Heart right ventricle (tissue), 16 donors: ENCODE measurements at regions not wholly inside any gene's neighbourhood (a gene's known extent, or its start where the extent isn't known, plus 50 kb on each side); places are given as distances from the start of the nearest gene placed in this dataset.

Experiments used
- ATAC-seq, 8 donors: fragments of 200-7000 bp; cut with Tn5 transposase; one replicate each; pipeline ENCODE4 v1.9.1; 2020; ENCODE audit warnings: mild to moderate bottlenecking in 8 of 8, moderate library complexity in 8 of 8, moderate number of reproducible peaks in 1 of 8
- DNase-seq, 2 donors: peaks; one replicate each; pipeline ENCODE4 v3.0.0-alpha.2; 2020
- H3K27ac ChIP-seq, 10 donors: fragments of 200-600 bp; sonication (generic) in 2 of 10; one replicate each; pipeline versions ENCODE4 v1.5.0 to v1.8.0; 2020 to 2022; ENCODE audit warnings: mild to moderate bottlenecking in 3 of 10
- H3K27me3 ChIP-seq, 7 donors: fragments of 200-600 bp; one replicate each; pipeline ENCODE4 v1.8.0; 2021 to 2022; ENCODE audit warnings: mild to moderate bottlenecking in 2 of 7
- H3K36me3 ChIP-seq, 9 donors: fragments of 200-600 bp; sonication (generic) in 1 of 9; one replicate each; pipeline versions ENCODE4 v1.5.0 to v1.8.0; 2020 to 2022; ENCODE audit warnings: mild to moderate bottlenecking in 2 of 9
- H3K4me1 ChIP-seq, 9 donors: fragments of 200-600 bp; sonication (generic) in 1 of 9; one replicate each; pipeline versions ENCODE4 v1.5.0 to v1.8.0; 2020 to 2022; ENCODE audit warnings: mild to moderate bottlenecking in 4 of 9
- H3K4me3 ChIP-seq, 10 donors: fragments of 200-600 bp; sonication (generic) in 2 of 10; one replicate each; pipeline versions ENCODE4 v1.5.0 to v1.8.0; 2020 to 2022; ENCODE audit warnings: mild to moderate bottlenecking in 7 of 10, moderate library complexity in 2 of 10
- H3K9me3 ChIP-seq, 11 donors: fragments of 200-600 bp in 10 of 11; sonication (generic) in 2 of 11; one replicate each; pipeline versions ENCODE4 v1.5.0 to v1.8.0; 2013 to 2022; ENCODE audit warnings: mild to moderate bottlenecking in 2 of 11, control low read depth in 1 of 11, moderate library complexity in 1 of 11
- WGBS, 2 donors: extraction: QIAGEN DNeasy Blood & Tissue Kit; methylation state at CpG; one replicate each; pipeline ENCODE4 v1.1.7; 2013; ENCODE audit warnings: inconsistent platforms in 1 of 2; 5-methylcytosine and 5-hydroxymethylcytosine counted together
- intact Hi-C, 10 donors: fragments of 100-400 bp; cut with DNase I; formaldehyde crosslinking; loops; one replicate each; pipeline versions ENCODE4 v1.11.1 to v1.14.2; 2022
- TF ChIP-seq, protein P1 (sequence below), 9 donors: fragments of 200-600 bp; sonication (generic) in 2 of 9; IDR thresholded peaks; one replicate each; pipeline versions ENCODE4 v1.5.0 to v1.8.0; 2021 to 2022; ENCODE audit warnings: antibody characterized with exemption in 9 of 9, mild to moderate bottlenecking in 5 of 9, moderate library complexity in 1 of 9
- donor health status: Arrhythmogenic right ventricular cardiomyopathy.
- donor health status: ischemic (EF 13 %, LVEDD 7.1; RV severe dilation, severe dysfunction).
- donor health status: healthy with polysubstance abuse.
- donor health status: DM: no; HTN: yes; CAD: no.
- donor health status: DM: no; HTN: no; CAD: no.
- donor health status: ischemic (EF 25% LVEDD 6.9; RV normal size, moderate dysfunction).
- donor health status: ischemic (EF 25% LVEDD 5.7; RV mildly dilated, moderate dysfunction).
- donor health status: healthy.
- donor health status: DM: yes; HTN: yes; CAD: no.
- donor health status: Ischemic cardiomyopathy.
- donor health status: ischemic (EF 35%, LVEDD 5.7; RV mildly dilated, moderate dysfunction).
- donor health status: nonischemic (EF 11% LVEDD 7.7; RV severe dilation, severe dysfunction).
- donor health status: DM: yes; HTN: yes; CAD: no.
- donor health status: PGD.
- donor health status: ischemic (EF 29% LVEDD 5.4; RV normal size, mild dysfunction).
- donor health status: nonischemic (EF 23%, LVEDD 6.1; RV moderate dilation, normal function).

DNA sequence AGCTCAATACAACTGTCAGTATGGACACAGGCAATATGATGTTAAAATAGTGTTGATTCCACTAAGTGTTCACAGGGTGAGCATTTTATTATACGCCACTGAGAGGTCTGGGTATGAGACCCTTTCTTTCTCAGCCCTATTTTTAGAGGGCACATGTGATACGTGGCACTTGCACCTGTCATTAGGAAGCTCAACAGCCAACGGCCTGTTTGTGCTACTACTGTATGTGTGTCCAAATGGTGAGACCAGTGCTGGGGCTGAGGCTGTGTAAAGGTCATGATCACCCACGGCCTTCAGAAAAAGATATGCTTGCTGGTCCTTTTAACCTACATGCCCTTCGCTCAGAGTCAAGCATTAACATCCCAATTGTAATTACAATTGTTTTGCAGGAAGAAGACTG lies 176.2 kb downstream of the DUSP10 start:
- DNase-seq = peak in 1 of 2 donors; percentile 35
- Histone ChIP-seq H3K27me3 (no peaks in the 10 kb centered on the region), H3K4me3 (no peak overlapping the region), H3K27ac (peak overlapping the region in 9 of 10 donors; percentile 12 to 69 (median 48)), H3K36me3 (no peaks in the 10 kb centered on the region), H3K9me3 (no peaks in the 10 kb centered on the region), H3K4me1 (peaks cover 0 to 37% (median 10%) of the 10 kb centered on the region in 9 donors)
- ATAC-seq = peak; percentile 79 to 95 (median 90)
- intact Hi-C loops = loop anchor here in 1 of 10 donors (10.0 kb wide), 1 partner anchor 179 kb away; the partner anchor contains the start of gene DUSP10
- WGBS, 2 donors = 35 to 47% methylated on average over 5 of the region's 5 CpGs
- TF ChIP-seq, protein P1, sequence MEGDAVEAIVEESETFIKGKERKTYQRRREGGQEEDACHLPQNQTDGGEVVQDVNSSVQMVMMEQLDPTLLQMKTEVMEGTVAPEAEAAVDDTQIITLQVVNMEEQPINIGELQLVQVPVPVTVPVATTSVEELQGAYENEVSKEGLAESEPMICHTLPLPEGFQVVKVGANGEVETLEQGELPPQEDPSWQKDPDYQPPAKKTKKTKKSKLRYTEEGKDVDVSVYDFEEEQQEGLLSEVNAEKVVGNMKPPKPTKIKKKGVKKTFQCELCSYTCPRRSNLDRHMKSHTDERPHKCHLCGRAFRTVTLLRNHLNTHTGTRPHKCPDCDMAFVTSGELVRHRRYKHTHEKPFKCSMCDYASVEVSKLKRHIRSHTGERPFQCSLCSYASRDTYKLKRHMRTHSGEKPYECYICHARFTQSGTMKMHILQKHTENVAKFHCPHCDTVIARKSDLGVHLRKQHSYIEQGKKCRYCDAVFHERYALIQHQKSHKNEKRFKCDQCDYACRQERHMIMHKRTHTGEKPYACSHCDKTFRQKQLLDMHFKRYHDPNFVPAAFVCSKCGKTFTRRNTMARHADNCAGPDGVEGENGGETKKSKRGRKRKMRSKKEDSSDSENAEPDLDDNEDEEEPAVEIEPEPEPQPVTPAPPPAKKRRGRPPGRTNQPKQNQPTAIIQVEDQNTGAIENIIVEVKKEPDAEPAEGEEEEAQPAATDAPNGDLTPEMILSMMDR (IDR thresholded peaks at IDR 0.05) = no peak

DNA sequence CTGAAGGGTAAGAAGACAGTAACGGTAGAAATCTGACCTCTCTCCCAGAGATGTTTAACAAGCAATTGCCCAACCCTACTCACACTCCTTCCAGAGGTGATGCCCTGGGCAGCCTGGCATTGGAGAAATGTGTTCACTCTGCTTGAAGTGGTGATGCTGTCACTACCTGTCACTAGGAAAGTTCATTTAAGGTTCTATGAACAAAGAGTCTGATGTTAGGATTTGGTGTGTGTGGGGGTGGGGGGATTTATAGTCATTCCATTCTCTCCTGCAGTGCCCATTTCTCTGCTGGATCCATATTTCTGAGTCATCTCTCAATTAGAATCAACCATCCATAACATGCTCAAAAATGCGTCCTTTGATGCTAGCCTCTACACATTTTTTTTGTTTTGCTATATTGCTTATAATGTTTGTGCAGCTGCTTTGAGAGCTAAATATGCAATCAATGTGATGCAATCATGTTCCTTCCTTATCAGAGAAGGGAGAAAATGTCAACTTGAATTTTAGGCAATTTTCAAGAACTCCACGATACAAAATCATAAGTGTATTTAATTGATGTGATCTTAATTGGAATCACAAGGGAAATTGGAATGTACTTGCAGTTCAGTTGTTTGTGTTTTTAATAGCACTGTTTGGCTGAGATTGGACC lies 173.9 kb downstream of the DUSP10 start:
- ATAC-seq (no peak), DNase-seq (no peak)
- Histone ChIP-seq H3K36me3 (no peaks in the 10 kb centered on the region), H3K27me3 (no peaks in the 10 kb centered on the region), H3K9me3 (no peaks in the 10 kb centered on the region), H3K4me1 (peaks cover 0 to 37% (median 10%) of the 10 kb centered on the region in 9 donors), H3K27ac (no peak overlapping the region), H3K4me3 (no peak overlapping the region)
- intact Hi-C loops = loop anchor here in 1 of 10 donors (10.0 kb wide), 1 partner anchor 177 kb away; the partner anchor contains the start of gene DUSP10
- WGBS, 2 donors = 59% methylated on average over 3 of the region's 3 CpGs
- TF ChIP-seq, protein P1 (IDR thresholded peaks at IDR 0.05) = no peak

DNA sequence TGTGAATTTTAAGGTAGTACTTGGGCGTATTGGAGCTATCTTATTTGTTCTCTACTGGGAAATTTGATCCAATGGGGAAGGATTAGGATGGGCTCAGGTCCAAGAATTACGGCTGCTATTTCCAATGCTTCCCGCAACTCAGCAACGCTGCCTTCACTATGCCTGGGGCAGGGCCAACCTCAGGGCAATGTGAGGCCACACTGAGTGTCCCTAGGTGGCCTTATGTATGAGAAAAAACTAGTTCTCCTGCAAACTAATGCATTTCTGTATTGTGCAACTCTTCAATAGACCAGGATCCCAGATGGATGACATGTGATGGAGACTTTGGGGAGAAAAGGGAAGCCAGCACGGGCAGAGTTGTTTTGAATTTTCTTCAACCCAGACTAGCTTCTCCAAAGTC lies 168.1 kb downstream of the DUSP10 start:
- Histone ChIP-seq H3K4me1 (peaks cover 0 to 13% (median 0%) of the 10 kb centered on the region in 9 donors), H3K9me3 (peaks cover 0 to 6% (median 0%) of the 10 kb centered on the region in 11 donors), H3K27me3 (no peaks in the 10 kb centered on the region), H3K4me3 (no peak overlapping the region), H3K36me3 (no peaks in the 10 kb centered on the region), H3K27ac (no peak overlapping the region)
- intact Hi-C loops = loop anchor here in 1 of 10 donors (5.0 kb wide), 1 partner anchor 169 kb away; the partner anchor contains the start of gene DUSP10
- DNase-seq (peak in 1 of 2 donors; percentile 42), ATAC-seq (peak in 7 of 8 donors; percentile 52 to 94 (median 65))
- TF ChIP-seq, protein P1 (IDR thresholded peaks at IDR 0.05) = no peak
- 17 to 30% methylated on average over 5 of the region's 5 CpGs for WGBS, 2 donors

DNA sequence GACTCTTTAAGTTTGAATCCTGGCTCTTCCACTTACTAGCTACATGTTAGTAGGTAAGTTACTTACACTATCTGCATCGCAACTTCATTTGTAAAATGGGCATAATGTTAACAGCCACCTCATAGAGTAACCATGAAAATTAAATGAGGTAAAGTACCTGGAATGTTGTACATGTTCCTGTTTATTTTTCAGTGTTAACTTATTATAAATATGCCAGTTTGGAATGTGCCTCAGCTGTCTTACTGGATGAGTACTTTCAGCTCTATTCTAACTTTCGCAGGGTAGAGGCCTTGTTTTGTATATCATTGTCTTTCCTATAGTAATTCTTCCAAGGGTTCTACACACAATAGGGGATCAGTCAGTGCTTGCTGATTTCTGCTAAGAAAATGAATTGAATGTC lies 167.4 kb downstream of the DUSP10 start:
- no peak overlapping the region for H3K4me3 ChIP-seq
- ATAC-seq (no peak), DNase-seq (no peak)
- H3K27me3 ChIP-seq = no peaks in the 10 kb centered on the region
- intact Hi-C loops = loop anchor here in 1 of 10 donors (5.0 kb wide), 1 partner anchor 168 kb away; the partner anchor contains the start of gene DUSP10
- H3K4me1 ChIP-seq = peaks cover 0 to 12% (median 0%) of the 10 kb centered on the region in 9 donors
- peaks cover 0 to 6% (median 0%) of the 10 kb centered on the region in 11 donors for H3K9me3 ChIP-seq
- TF ChIP-seq, protein P1 (IDR thresholded peaks at IDR 0.05) = no peak
- no peak overlapping the region for H3K27ac ChIP-seq
- H3K36me3 ChIP-seq = no peaks in the 10 kb centered on the region
- WGBS, 2 donors = 96 to 99% methylated on average over 2 of the region's 2 CpGs
